ENCODE measurements at regions not wholly inside any gene's neighbourhood (a gene's known extent, or its start where the extent isn't known, plus 50 kb on each side); places are given as distances from the start of the nearest gene placed in this dataset.

DNA sequence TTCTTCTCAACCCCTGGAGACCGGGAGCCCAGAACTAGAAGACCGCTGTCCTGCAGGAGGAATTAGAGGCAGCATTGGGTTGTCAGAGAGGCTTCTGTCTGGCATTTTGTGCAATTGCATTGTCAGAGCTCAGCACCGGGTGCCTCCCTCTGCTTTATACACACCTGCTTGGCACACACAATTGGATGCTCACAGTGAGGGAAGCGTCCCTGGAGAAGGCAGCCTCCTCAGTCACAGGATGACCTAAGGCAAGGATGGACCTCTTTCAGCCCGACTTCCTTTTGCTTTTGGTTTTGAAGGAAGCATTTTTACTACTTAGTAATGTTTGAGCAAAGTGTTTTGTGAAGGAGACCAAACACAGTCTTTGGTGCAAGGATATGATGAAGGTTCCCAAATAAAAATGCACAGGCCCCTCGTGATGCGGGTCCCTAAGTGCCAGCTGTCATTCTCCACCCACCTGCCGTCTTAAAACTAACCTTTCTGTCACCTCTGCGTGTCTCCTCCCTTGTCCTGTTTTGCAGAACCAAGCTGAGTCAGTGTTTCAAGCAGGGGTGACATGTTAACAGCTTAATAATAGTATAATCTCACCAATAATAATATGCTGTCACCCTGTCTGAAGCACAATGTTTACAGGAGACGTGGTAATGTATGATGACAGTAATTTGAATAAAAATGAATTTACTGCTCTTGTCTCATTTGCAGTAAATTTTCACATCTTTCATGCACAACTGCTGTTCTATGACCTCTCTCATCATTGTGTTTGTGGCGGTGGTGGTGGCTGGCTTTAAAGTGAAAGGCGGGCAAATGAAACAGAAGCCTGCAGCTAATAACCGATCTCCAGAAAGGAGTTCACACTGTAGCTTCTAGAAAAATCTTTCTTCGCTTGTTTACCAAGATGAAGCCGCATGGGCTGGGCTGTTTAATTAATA, 430.2 kb upstream of the MKI67 start:
- Histone ChIP-seq H3K9me3 (no peaks in the 10 kb centered on the region), H3K36me3 (no peaks in the 10 kb centered on the region), H3K4me3 (no peak overlapping the region), H3K27me3 (no peaks in the 10 kb centered on the region), H3K27ac (no peak overlapping the region), H3K4me1 (no peaks in the 10 kb centered on the region)
- TF ChIP-seq, protein P1, sequence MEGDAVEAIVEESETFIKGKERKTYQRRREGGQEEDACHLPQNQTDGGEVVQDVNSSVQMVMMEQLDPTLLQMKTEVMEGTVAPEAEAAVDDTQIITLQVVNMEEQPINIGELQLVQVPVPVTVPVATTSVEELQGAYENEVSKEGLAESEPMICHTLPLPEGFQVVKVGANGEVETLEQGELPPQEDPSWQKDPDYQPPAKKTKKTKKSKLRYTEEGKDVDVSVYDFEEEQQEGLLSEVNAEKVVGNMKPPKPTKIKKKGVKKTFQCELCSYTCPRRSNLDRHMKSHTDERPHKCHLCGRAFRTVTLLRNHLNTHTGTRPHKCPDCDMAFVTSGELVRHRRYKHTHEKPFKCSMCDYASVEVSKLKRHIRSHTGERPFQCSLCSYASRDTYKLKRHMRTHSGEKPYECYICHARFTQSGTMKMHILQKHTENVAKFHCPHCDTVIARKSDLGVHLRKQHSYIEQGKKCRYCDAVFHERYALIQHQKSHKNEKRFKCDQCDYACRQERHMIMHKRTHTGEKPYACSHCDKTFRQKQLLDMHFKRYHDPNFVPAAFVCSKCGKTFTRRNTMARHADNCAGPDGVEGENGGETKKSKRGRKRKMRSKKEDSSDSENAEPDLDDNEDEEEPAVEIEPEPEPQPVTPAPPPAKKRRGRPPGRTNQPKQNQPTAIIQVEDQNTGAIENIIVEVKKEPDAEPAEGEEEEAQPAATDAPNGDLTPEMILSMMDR (IDR thresholded peaks at IDR 0.05) = no peak
- no peak for TF ChIP-seq POLR2A (IDR thresholded peaks at IDR 0.05)
- intact Hi-C loops (cut with DNase I; ENCODE audit: low total_unique reads) = no loop called here
- DNase-seq = no peak

DNA sequence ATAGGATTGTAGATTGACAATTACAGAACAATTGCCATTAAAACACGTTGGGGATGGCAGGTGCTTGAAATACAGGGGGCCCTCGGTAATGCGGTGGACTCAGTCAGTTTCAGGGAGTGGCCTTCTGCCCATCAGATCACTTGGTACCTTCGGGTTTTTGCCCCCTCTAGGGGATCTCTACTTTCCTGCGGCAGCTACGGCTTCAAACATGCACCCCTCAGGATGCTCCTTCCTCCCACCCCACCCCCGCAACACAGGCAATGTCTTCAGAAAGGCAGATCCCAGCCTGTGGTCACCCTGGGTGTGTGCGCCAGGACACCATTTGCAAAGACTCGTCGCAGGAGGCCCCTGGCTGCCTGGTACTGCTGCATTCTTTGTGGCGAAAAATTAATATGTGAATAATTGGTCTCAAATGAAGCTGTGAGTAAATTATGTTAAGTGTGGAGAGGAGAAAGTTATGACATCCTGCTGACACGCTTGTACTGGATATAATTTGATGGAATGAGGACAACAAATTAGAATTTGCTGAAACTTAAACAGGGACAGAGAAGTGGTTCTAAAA, 431.0 kb upstream of the MKI67 start:
- Histone ChIP-seq H3K4me3 (no peak overlapping the region), H3K27ac (no peak overlapping the region), H3K36me3 (no peaks in the 10 kb centered on the region), H3K4me1 (no peaks in the 10 kb centered on the region), H3K9me3 (no peaks in the 10 kb centered on the region), H3K27me3 (no peaks in the 10 kb centered on the region)
- no peak for TF ChIP-seq POLR2A (IDR thresholded peaks at IDR 0.05)
- TF ChIP-seq, protein P1 (IDR thresholded peaks at IDR 0.05) = no peak
- intact Hi-C loops (cut with DNase I; ENCODE audit: low total_unique reads) = no loop called here
- DNase-seq = no peak

DNA sequence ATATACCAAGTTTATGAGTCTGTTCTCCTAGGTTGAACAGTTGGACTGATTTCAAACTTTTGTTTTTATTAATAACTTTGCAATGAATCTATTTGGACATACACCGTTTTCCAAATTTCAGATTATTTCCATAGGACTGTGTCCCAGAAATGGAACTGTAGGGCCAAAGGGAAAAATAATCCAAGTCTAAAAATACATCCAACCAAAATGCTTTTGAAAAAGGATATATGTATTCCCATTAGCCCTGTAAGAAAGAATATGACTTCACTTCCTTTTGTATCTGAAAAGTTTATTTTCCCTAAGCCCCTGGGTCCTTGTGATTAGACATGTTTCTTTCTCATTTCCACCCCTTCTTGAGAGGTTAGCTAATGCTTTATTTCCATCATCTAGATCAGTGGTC, 434.2 kb upstream of the MKI67 start:
- Histone ChIP-seq H3K4me1 (no peaks in the 10 kb centered on the region), H3K4me3 (no peak overlapping the region), H3K9me3 (no peaks in the 10 kb centered on the region), H3K27ac (no peak overlapping the region), H3K36me3 (no peaks in the 10 kb centered on the region), H3K27me3 (no peaks in the 10 kb centered on the region)
- no peak for TF ChIP-seq POLR2A (IDR thresholded peaks at IDR 0.05)
- TF ChIP-seq, protein P1 (IDR thresholded peaks at IDR 0.05) = no peak
- intact Hi-C loops (cut with DNase I; ENCODE audit: low total_unique reads) = no loop called here
- DNase-seq = no peak

DNA sequence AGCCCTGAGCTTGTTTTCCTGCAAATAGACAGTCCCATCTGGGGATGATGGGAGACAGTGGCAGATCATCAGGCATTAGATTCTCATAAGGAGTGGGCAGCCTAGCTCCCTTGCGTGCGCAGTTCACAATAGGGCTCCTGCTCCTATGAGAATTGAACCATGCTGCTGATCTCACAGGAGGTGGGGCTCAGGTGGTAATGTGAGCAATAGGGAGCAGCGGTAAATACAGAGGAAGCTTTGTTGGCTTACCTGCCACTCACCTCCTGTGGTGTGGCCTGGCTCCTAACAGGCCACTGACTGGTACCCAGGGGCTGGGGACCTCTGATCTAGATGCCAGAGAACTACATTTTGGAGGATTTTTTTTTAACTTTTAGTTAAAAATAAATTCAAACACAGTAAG, 434.8 kb upstream of the MKI67 start:
- H3K27me3 ChIP-seq = no peaks in the 10 kb centered on the region
- no peak overlapping the region for H3K4me3 ChIP-seq
- DNase-seq = no peak
- no peak overlapping the region for H3K27ac ChIP-seq
- no peaks in the 10 kb centered on the region for H3K36me3 ChIP-seq
- no peaks in the 10 kb centered on the region for H3K9me3 ChIP-seq
- H3K4me1 ChIP-seq = no peaks in the 10 kb centered on the region
- intact Hi-C loops (cut with DNase I; ENCODE audit: low total_unique reads) = no loop called here
- TF ChIP-seq, protein P1 (IDR thresholded peaks at IDR 0.05) = no peak
- TF ChIP-seq POLR2A (IDR thresholded peaks at IDR 0.05) = no peak

DNA sequence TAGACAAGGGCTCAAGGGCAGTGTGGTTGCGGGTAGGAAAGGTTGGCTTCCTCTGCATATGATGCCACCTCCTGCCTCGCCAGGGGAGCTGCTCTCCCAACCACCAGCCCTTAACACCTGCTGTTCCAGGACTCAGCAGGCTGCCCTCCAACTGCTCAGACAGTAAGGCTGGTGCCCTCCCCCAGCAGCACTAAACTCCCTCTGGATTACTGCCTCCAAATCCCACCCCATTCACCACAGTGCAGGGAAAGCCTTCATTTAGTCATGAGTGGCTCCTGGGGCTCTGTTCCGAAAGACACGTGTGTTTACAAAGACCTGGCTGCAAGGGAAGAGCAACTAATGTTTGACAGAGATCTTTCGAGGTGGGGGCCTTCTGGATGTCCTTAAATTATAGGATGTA, 437.2 kb upstream of the MKI67 start:
- H3K27me3 ChIP-seq = no peaks in the 10 kb centered on the region
- no peak for TF ChIP-seq POLR2A (IDR thresholded peaks at IDR 0.05)
- TF ChIP-seq, protein P1 (IDR thresholded peaks at IDR 0.05) = no peak
- H3K4me3 ChIP-seq = no peak overlapping the region
- no peaks in the 10 kb centered on the region for H3K4me1 ChIP-seq
- H3K27ac ChIP-seq = no peak overlapping the region
- no peak for DNase-seq
- no peaks in the 10 kb centered on the region for H3K36me3 ChIP-seq
- intact Hi-C loops (cut with DNase I; ENCODE audit: low total_unique reads) = no loop called here
- no peaks in the 10 kb centered on the region for H3K9me3 ChIP-seq

All from uterus (tissue), 3 donors.